ENCODE measurements at regions not wholly inside any gene's neighbourhood (a gene's known extent, or its start where the extent isn't known, plus 50 kb on each side); places are given as distances from the start of the nearest gene placed in this dataset.

- Histone ChIP-seq H4K20me1 (ENCODE audit: insufficient read depth) (no peaks in the 10 kb centered on the region), H3K36me3 (ENCODE audit: control insufficient read depth in 1 of 2, insufficient read depth in 2 of 2, low read length in 2 of 2) (no peaks in the 10 kb centered on the region), H3K79me2 (ENCODE audit: insufficient read depth, low read length) (no peaks in the 10 kb centered on the region), H3K27me3 (ENCODE audit: insufficient read depth, low read length) (no peaks in the 10 kb centered on the region), H3K4me1 (ENCODE audit: control insufficient read depth in 1 of 2, insufficient read depth in 2 of 2, low read length in 2 of 2) (no peaks in the 10 kb centered on the region), H3K9me2 (ENCODE audit: insufficient read depth) (no peaks in the 10 kb centered on the region), H3K9me3 (ENCODE audit: control insufficient read depth in 1 of 2, insufficient read depth in 1 of 2, low read depth in 1 of 2, low read length in 2 of 2) (no peaks in the 10 kb centered on the region), H3K9ac (ENCODE audit: low read length) (no peak overlapping the region), H3K4me2 (ENCODE audit: low read length) (no peak overlapping the region), H2AFZ (ENCODE audit: low read depth, low read length, poor library complexity, severe bottlenecking) (no peak overlapping the region), H3K27ac (ENCODE audit: low read depth, low read length) (no peak overlapping the region), H3K4me3 (replicated peaks in 1 of 2; ENCODE audit: low read depth in 1 of 2, low read length in 2 of 2) (no peak overlapping the region)
- no TSS peak for BruUV-seq (replicated peaks)
- DNase-seq (ENCODE audit: low read depth, low spot score) (no peak), ATAC-seq (no peak)
- no peak for TF ChIP-seq ZFX (IDR thresholded peaks at IDR 0.05)
- no peak for TF ChIP-seq ELF1 (IDR thresholded peaks at IDR 0.05; ENCODE audit: borderline replicate concordance, low read depth)
- TF ChIP-seq SP1 (IDR thresholded peaks at IDR 0.05; ENCODE audit: low read depth): no peak
- no peak for TF ChIP-seq CBX3 (IDR thresholded peaks at IDR 0.05; ENCODE audit: low read depth)
- TF ChIP-seq JUND (IDR thresholded peaks at IDR 0.05): no peak
- ChIA-PET POLR2A (no interaction called here), CTCF (no interaction called here), RAD21 (ENCODE audit: low non-redundant PET in 1 of 2, low total read pairs in 2 of 2, uncharacterized antibody in 2 of 2, unreplicated experiment in 2 of 2) (no interaction called here)
- intact Hi-C loops (cut with micrococcal nuclease): no loop called here
Measured at GRCh38 chr7:47032536-47032908, 549.4 kb downstream of the TNS3 start.

DNA sequence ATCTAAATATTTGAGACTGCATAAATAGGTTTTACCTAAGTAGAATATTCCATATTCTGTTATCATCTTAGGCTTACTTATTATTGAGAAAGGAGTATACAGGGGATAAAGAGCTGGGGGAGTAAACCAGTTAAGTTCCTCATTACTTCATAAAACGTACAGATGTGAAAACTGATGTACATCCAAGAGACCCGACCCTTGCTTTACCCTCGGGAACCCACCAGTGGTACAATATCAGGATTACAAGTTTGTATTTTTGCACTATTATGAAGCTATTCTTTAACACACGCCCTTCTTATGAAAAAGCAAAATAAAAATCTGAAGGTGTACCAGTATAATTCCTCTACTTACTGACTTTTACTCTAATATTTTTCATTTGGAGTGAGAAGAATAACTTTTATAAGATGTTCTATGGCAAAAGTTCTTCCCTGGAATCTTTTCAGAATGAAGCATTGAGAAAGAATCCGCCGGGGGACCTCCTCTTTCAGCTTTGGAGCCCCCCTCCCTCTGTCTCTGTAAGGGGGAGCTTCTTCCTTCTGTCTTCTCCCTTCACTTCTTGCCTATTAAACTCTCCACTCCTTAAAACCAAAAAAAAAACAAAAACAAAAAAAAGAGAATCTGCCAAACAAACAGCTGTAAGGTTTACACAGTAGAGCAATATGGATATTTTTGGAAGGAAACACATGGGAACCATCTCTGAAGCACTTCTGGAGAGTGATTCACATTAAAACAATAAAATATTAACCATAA, 550.0 kb downstream of the TNS3 start:
- Histone ChIP-seq H3K4me3 (replicated peaks in 1 of 2; ENCODE audit: low read depth in 1 of 2, low read length in 2 of 2) (no peak overlapping the region), H2AFZ (ENCODE audit: low read depth, low read length, poor library complexity, severe bottlenecking) (no peak overlapping the region), H4K20me1 (ENCODE audit: insufficient read depth) (no peaks in the 10 kb centered on the region), H3K79me2 (ENCODE audit: insufficient read depth, low read length) (no peaks in the 10 kb centered on the region), H3K27me3 (ENCODE audit: insufficient read depth, low read length) (no peaks in the 10 kb centered on the region), H3K9me2 (ENCODE audit: insufficient read depth) (no peaks in the 10 kb centered on the region), H3K4me1 (ENCODE audit: control insufficient read depth in 1 of 2, insufficient read depth in 2 of 2, low read length in 2 of 2) (no peaks in the 10 kb centered on the region), H3K9me3 (ENCODE audit: control insufficient read depth in 1 of 2, insufficient read depth in 1 of 2, low read depth in 1 of 2, low read length in 2 of 2) (no peaks in the 10 kb centered on the region), H3K27ac (ENCODE audit: low read depth, low read length) (no peak overlapping the region), H3K9ac (ENCODE audit: low read length) (no peak overlapping the region), H3K36me3 (ENCODE audit: control insufficient read depth in 1 of 2, insufficient read depth in 2 of 2, low read length in 2 of 2) (no peaks in the 10 kb centered on the region), H3K4me2 (ENCODE audit: low read length) (no peak overlapping the region)
- DNase-seq (ENCODE audit: low read depth, low spot score) (no peak), ATAC-seq (no peak)
- CTCF ChIA-PET: no interaction called here
- intact Hi-C loops (cut with micrococcal nuclease): no loop called here
- no TSS peak for BruUV-seq (replicated peaks)
- TF ChIP-seq POLR2AphosphoS5 (IDR thresholded peaks at IDR 0.05; ENCODE audit: low read depth, low read length) (no peak), FOSL1 (IDR thresholded peaks at IDR 0.05; ENCODE audit: low read depth) (no peak)
- RAD21 ChIA-PET (ENCODE audit: low non-redundant PET in 1 of 2, low total read pairs in 2 of 2, uncharacterized antibody in 2 of 2, unreplicated experiment in 2 of 2): no interaction called here
- POLR2A ChIA-PET: no interaction called here
